OCI-LY1 (cell line): ENCODE measurements at regions not wholly inside any gene's neighbourhood (a gene's known extent, or its start where the extent isn't known, plus 50 kb on each side); places are given as distances from the start of the nearest gene placed in this dataset.

Source experiments
- H2AFZ ChIP-seq: fragments of 200-600 bp; sonication (generic), shearing (Covaris generic); 2 replicates; pipeline ENCODE4 v1.6.0; 2014; ENCODE audit warnings: antibody characterized with exemption, mild to moderate bottlenecking, low read length
- H3F3A ChIP-seq: fragments of 200-600 bp; sonication (generic), shearing (Covaris generic); 2 replicates; pipeline ENCODE4 v1.6.0; 2014; ENCODE audit warnings: mild to moderate bottlenecking, antibody characterized with exemption, low read length, moderate library complexity; ENCODE audit not compliant: insufficient read depth
- H3K27ac ChIP-seq: fragments of 200-600 bp; sonication (generic); 2 replicates; pipeline ENCODE4 v1.5.1; 2014; ENCODE audit warnings: low read length, mixed run types, mild to moderate bottlenecking, low read depth; ENCODE audit not compliant: poor library complexity, severe bottlenecking
- H3K27me3 ChIP-seq: fragments of 200-600 bp; sonication (generic); 2 replicates; pipeline ENCODE4 v1.6.0; 2014; ENCODE audit warnings: antibody characterized with exemption, mild to moderate bottlenecking, low read length, moderate library complexity; ENCODE audit not compliant: insufficient read depth
- H3K36me3 ChIP-seq: fragments of 200-600 bp; sonication (generic); 2 replicates; pipeline ENCODE4 v1.6.1; 2014; ENCODE audit warnings: mild to moderate bottlenecking, antibody characterized with exemption, low read length, moderate library complexity, mixed read lengths; ENCODE audit not compliant: insufficient read depth
- H3K4me1 ChIP-seq: fragments of 200-600 bp; sonication (generic); 2 replicates; pipeline ENCODE4 v1.5.1; 2014; ENCODE audit warnings: mild to moderate bottlenecking, low read length, moderate library complexity; ENCODE audit not compliant: insufficient read depth, severe bottlenecking
- H3K4me2 ChIP-seq: fragments of 200-600 bp; sonication (generic), shearing (Covaris generic); 2 replicates; pipeline ENCODE4 v1.6.1; 2014; ENCODE audit warnings: low read length
- H3K4me3 ChIP-seq: fragments of 200-600 bp; sonication (generic); 2 replicates; pipeline ENCODE4 v1.5.1; 2014; ENCODE audit warnings: low read length, low read depth, mild to moderate bottlenecking, mixed read lengths; ENCODE audit not compliant: poor library complexity, severe bottlenecking
- H3K79me2 ChIP-seq: fragments of 200-600 bp; shearing (Covaris generic); 2 replicates; pipeline ENCODE4 v1.6.1; 2016; ENCODE audit warnings: mixed run types, low read length, mixed read lengths; ENCODE audit not compliant: insufficient read depth
- H3K9ac ChIP-seq: fragments of 200-600 bp; sonication (generic), shearing (Covaris generic); 2 replicates; pipeline ENCODE4 v1.6.1; 2014; ENCODE audit warnings: mild to moderate bottlenecking, low read length, mixed read lengths
- H3K9me2 ChIP-seq: fragments of 200-600 bp; sonication (generic), shearing (Covaris generic); 2 replicates; pipeline ENCODE4 v1.6.1; 2014; ENCODE audit warnings: low read depth, mild to moderate bottlenecking, low read length, mixed read lengths
- H3K9me3 ChIP-seq: fragments of 200-600 bp; shearing (Covaris generic); 2 replicates; pipeline ENCODE4 v1.6.1; 2014; ENCODE audit warnings: low read length, mixed read lengths
- H4K20me1 ChIP-seq: fragments of 200-600 bp; sonication (generic), shearing (Covaris generic); 2 replicates; pipeline ENCODE4 v1.6.0; 2016; ENCODE audit warnings: mild to moderate bottlenecking, low read length; ENCODE audit not compliant: insufficient read depth
- EZH2 ChIP-seq: fragments of 200-600 bp; sonication (generic), shearing (Covaris generic); IDR thresholded peaks from 2 replicates; pipeline ENCODE4 v1.8.0; 2017; ENCODE audit warnings: borderline replicate concordance, mixed run types, mild to moderate bottlenecking, antibody characterized with exemption, low read length, moderate library complexity, mixed read lengths
- TF ChIP-seq, protein P1 (sequence below): fragments of 200-600 bp; sonication (generic), shearing (Covaris generic); IDR thresholded peaks from 2 replicates; pipeline ENCODE4 v1.5.1; 2017; ENCODE audit warnings: mild to moderate bottlenecking, antibody characterized with exemption, low read length, moderate library complexity, mixed read lengths

GRCh38 chr10:1981976-1982375 lies 244.7 kb upstream of the ADARB2 start:
- TF ChIP-seq, protein P1, sequence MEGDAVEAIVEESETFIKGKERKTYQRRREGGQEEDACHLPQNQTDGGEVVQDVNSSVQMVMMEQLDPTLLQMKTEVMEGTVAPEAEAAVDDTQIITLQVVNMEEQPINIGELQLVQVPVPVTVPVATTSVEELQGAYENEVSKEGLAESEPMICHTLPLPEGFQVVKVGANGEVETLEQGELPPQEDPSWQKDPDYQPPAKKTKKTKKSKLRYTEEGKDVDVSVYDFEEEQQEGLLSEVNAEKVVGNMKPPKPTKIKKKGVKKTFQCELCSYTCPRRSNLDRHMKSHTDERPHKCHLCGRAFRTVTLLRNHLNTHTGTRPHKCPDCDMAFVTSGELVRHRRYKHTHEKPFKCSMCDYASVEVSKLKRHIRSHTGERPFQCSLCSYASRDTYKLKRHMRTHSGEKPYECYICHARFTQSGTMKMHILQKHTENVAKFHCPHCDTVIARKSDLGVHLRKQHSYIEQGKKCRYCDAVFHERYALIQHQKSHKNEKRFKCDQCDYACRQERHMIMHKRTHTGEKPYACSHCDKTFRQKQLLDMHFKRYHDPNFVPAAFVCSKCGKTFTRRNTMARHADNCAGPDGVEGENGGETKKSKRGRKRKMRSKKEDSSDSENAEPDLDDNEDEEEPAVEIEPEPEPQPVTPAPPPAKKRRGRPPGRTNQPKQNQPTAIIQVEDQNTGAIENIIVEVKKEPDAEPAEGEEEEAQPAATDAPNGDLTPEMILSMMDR: no peak
- no peak for TF ChIP-seq EZH2
- Histone ChIP-seq H3K36me3 (no peaks in the 10 kb centered on the region), H3F3A (no peaks in the 10 kb centered on the region)

DNA sequence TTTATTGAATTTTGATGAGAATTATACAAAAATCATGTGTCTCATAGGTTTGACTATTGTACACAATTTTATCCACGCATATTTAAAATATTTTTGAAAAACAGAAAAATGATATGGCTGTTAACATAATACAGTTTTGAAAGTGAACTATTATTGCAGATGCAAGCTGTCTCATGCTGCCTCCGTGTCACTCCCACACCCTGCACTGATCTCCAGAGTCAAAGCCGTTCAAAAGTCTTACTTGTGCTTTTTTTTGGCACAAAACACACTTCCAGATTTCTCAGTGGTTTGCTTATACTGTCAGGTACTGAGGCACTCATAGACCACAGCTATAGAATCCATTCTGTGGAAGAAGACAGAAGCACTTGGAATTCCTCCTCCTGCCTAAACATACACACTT lies 243.1 kb upstream of the ADARB2 start:
- no peak overlapping the region for H3K27ac ChIP-seq
- H3K4me1 ChIP-seq: no peaks in the 10 kb centered on the region
- no peaks in the 10 kb centered on the region for H3K79me2 ChIP-seq
- no peaks in the 10 kb centered on the region for H3K36me3 ChIP-seq
- no peaks in the 10 kb centered on the region for H4K20me1 ChIP-seq
- H3K27me3 ChIP-seq: no peaks in the 10 kb centered on the region
- H3K9me3 ChIP-seq: no peaks in the 10 kb centered on the region
- no peaks in the 10 kb centered on the region for H3K9me2 ChIP-seq
- H3K9ac ChIP-seq: no peak overlapping the region
- H3F3A ChIP-seq: no peaks in the 10 kb centered on the region
- TF ChIP-seq EZH2: no peak
- TF ChIP-seq, protein P1: no peak
- no peak overlapping the region for H2AFZ ChIP-seq
- H3K4me3 ChIP-seq: no peak overlapping the region
- no peak overlapping the region for H3K4me2 ChIP-seq

More at GRCh38 chr10:1981976-1982375, 244.7 kb upstream of the ADARB2 start:
- Histone ChIP-seq H4K20me1 (no peaks in the 10 kb centered on the region), H3K4me3 (no peak overlapping the region), H3K79me2 (no peaks in the 10 kb centered on the region), H3K9ac (no peak overlapping the region), H3K27me3 (no peaks in the 10 kb centered on the region), H3K27ac (no peak overlapping the region), H2AFZ (no peak overlapping the region), H3K4me1 (no peaks in the 10 kb centered on the region), H3K4me2 (no peak overlapping the region), H3K9me2 (no peaks in the 10 kb centered on the region), H3K9me3 (no peaks in the 10 kb centered on the region)

DNA sequence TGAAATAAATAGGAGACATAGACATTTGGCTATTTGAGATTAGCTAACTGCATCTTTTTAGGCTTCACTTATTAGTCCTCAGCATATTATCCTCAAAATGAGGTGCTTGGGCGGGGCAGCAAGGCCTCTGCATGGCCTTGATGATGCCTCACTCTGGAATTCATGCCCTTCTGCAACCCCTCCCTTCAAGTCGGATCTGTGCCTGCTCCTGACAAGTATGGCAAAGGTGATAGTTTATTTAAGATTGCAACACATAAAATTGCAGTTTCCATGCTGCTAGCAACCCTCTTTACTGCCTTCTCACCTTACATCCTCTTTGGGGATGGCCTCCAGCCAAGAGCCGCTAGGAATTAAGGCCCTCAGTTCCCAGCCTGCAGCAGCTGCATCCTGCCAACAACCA lies 241.3 kb upstream of the ADARB2 start:
- no peak overlapping the region for H3K4me2 ChIP-seq
- no peak overlapping the region for H3K9ac ChIP-seq
- no peaks in the 10 kb centered on the region for H3K4me1 ChIP-seq
- no peak overlapping the region for H3K27ac ChIP-seq
- TF ChIP-seq, protein P1: no peak
- no peak for TF ChIP-seq EZH2
- H3K79me2 ChIP-seq: no peaks in the 10 kb centered on the region
- no peaks in the 10 kb centered on the region for H3K9me2 ChIP-seq
- no peaks in the 10 kb centered on the region for H3K36me3 ChIP-seq
- H3K27me3 ChIP-seq: no peaks in the 10 kb centered on the region
- H4K20me1 ChIP-seq: no peaks in the 10 kb centered on the region
- no peak overlapping the region for H3K4me3 ChIP-seq
- no peaks in the 10 kb centered on the region for H3K9me3 ChIP-seq
- H2AFZ ChIP-seq: no peak overlapping the region
- no peaks in the 10 kb centered on the region for H3F3A ChIP-seq
